Thoracic aorta (tissue), 2 donors: ENCODE measurements at regions not wholly inside any gene's neighbourhood (a gene's known extent, or its start where the extent isn't known, plus 50 kb on each side); places are given as distances from the start of the nearest gene placed in this dataset.

Experiments
- ATAC-seq: fragments of 150-250 bp; one replicate; pipeline ENCODE4 v1.8.0; 2017; ENCODE audit warnings: low read depth; ENCODE audit not compliant: insufficient number of reproducible peaks, low FRiP score
- DNase-seq: peaks from one replicate; pipeline ENCODE4 v3.0.0-alpha.2; 2020; ENCODE audit warnings: low spot score
- H3K27ac ChIP-seq, 2 donors: fragments of 200-600 bp; sonication (generic); 1 replicate in 1 of 2; 2 replicates in 1 of 2; pipeline ENCODE4 v1.5.1; 2016; ENCODE audit warnings: mild to moderate bottlenecking in 2 of 2, moderate library complexity in 2 of 2
- H3K27me3 ChIP-seq: fragments of 200-600 bp; sonication (generic); replicated peaks from 2 replicates; pipeline ENCODE4 v1.6.0; 2016; ENCODE audit warnings: mild to moderate bottlenecking; ENCODE audit not compliant: insufficient read depth
- H3K36me3 ChIP-seq: fragments of 200-600 bp; sonication (generic); one replicate; pipeline ENCODE4 v1.5.1; 2016
- H3K4me1 ChIP-seq, 2 donors: fragments of 200-600 bp; sonication (generic); 1 replicate in 1 of 2; 2 replicates in 1 of 2; pipeline versions ENCODE4 v1.5.1 to v1.6.0; 2016; ENCODE audit warnings: low read depth in 2 of 2, mild to moderate bottlenecking in 1 of 2; ENCODE audit not compliant: control insufficient read depth in 1 of 2
- H3K4me3 ChIP-seq: fragments of 200-600 bp; sonication (generic); 2 replicates; pipeline ENCODE4 v1.5.1; 2016; ENCODE audit warnings: mild to moderate bottlenecking
- H3K9me3 ChIP-seq: fragments of 200-600 bp; sonication (generic); 2 replicates; pipeline ENCODE4 v1.5.1; 2016
- TF ChIP-seq, protein P1 (sequence below): fragments of 200-600 bp; sonication (generic); IDR thresholded peaks from one replicate; pipeline ENCODE4 v1.5.1; 2019; ENCODE audit warnings: antibody characterized with exemption

DNA sequence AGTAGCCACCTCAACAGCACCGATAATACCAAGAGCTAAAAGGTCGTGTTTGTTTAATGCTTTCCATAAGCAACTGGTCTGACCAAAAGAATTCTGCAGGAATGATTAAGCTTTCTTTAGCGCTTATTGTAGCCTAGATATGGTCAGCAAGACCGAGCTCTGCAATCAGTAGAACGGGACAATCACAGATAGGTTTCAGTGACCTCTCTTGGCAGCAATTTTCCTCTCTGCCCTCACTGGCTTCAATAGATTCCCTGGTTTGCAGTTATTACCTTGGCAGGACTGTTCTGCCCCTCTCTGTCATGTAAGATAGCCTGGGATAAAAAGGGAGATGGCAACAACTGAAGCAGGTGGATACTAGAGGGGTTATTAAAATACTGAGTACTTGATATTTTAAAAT lies 337.1 kb upstream of the NECTIN3 start:
- no peaks in the 10 kb centered on the region for H3K27me3 ChIP-seq
- TF ChIP-seq, protein P1, sequence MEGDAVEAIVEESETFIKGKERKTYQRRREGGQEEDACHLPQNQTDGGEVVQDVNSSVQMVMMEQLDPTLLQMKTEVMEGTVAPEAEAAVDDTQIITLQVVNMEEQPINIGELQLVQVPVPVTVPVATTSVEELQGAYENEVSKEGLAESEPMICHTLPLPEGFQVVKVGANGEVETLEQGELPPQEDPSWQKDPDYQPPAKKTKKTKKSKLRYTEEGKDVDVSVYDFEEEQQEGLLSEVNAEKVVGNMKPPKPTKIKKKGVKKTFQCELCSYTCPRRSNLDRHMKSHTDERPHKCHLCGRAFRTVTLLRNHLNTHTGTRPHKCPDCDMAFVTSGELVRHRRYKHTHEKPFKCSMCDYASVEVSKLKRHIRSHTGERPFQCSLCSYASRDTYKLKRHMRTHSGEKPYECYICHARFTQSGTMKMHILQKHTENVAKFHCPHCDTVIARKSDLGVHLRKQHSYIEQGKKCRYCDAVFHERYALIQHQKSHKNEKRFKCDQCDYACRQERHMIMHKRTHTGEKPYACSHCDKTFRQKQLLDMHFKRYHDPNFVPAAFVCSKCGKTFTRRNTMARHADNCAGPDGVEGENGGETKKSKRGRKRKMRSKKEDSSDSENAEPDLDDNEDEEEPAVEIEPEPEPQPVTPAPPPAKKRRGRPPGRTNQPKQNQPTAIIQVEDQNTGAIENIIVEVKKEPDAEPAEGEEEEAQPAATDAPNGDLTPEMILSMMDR: no peak
- no peak for ATAC-seq
- H3K4me3 ChIP-seq: no peak overlapping the region
- no peak for DNase-seq
- no peaks in the 10 kb centered on the region for H3K9me3 ChIP-seq
- H3K4me1 ChIP-seq: no peaks in the 10 kb centered on the region
- no peaks in the 10 kb centered on the region for H3K36me3 ChIP-seq
- H3K27ac ChIP-seq: no peak overlapping the region

DNA sequence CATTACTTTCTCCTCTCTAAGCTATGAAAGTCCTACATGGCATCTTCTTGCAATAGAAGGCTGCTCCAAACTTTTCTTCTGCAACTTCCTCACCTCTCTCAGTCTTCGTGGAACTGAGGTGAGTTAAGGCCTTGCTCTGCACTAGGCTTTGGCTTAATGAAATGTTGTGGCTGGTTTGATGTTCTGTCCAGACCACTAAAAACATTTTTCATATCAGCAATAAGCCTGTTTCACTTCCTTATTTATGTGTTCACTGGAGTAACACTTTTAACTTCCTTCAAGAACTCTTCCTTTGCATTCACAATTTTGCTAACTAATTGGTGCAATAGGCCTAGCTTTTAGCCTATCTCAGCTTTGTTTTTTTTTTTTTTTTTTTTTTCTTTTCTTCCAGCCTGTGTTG lies 335.3 kb upstream of the NECTIN3 start:
- ATAC-seq (no peak), DNase-seq (no peak)
- H3K4me3 ChIP-seq: no peak overlapping the region
- no peaks in the 10 kb centered on the region for H3K36me3 ChIP-seq
- no peaks in the 10 kb centered on the region for H3K27me3 ChIP-seq
- no peaks in the 10 kb centered on the region for H3K4me1 ChIP-seq
- no peaks in the 10 kb centered on the region for H3K9me3 ChIP-seq
- H3K27ac ChIP-seq: no peak overlapping the region
- TF ChIP-seq, protein P1: no peak

DNA sequence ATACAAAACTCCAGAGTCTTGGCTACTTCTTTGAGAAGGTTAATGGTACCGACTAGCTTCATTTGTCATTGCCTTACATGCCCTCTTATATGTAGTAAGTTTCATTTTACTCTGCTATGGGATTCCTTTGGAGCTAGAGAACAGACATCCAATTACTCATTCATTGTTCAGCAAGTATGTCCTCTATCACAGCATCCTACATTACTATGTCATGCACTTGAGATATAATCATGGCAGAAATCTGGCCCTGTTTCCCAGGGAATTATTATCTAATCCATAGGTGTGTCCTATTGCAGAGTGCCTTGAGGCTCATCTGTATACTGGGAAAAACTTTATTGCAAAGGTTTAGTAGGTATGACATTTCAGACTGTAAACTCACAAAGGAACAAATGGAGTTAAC lies 333.1 kb upstream of the NECTIN3 start:
- DNase-seq (no peak), ATAC-seq (no peak)
- Histone ChIP-seq H3K27me3 (no peaks in the 10 kb centered on the region), H3K9me3 (no peaks in the 10 kb centered on the region), H3K4me3 (no peak overlapping the region), H3K4me1 (no peaks in the 10 kb centered on the region), H3K36me3 (no peaks in the 10 kb centered on the region), H3K27ac (no peak overlapping the region)
- TF ChIP-seq, protein P1: no peak

DNA sequence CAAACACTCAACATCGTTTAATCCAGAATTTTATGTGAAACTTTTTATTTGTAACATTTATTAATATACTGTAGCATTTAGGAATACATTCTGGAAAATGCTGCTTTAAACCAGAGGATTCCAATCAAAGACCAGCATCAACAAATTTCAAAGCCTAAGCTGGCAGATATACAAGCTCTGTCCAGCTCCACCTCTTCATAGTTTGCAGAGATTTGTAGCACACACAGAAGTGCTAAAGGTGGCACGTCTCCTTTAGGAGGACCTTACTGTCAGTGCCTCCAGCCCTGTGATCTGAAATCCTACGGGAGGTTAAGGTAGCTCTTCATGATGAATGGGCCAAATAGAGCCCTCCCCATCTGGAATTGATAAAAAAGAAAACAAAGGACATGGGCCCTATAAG lies 329.7 kb upstream of the NECTIN3 start:
- Histone ChIP-seq H3K9me3 (no peaks in the 10 kb centered on the region), H3K27ac (no peak overlapping the region), H3K36me3 (no peaks in the 10 kb centered on the region), H3K27me3 (no peaks in the 10 kb centered on the region), H3K4me3 (no peak overlapping the region), H3K4me1 (no peaks in the 10 kb centered on the region)
- TF ChIP-seq, protein P1: no peak
- DNase-seq: no peak
- no peak for ATAC-seq

DNA sequence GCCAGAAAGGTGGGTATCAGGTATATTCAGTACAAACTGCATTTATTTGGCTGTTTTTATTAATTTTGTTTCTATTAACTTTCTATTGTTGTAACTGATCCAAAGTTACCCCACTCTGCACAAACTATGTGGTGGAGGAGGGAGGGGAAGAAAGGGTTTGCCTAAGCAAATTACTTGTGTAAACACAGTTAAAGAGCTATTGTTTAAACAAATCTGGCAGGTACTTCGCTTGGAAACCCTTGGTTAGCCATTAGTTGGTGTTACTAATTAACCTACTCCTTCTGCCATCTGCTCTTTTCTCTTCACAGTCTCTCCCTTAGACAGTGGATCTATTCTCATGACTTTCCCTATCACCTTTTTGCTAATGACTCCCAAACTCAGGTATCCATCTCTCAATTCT lies 328.4 kb upstream of the NECTIN3 start:
- H3K4me3 ChIP-seq: no peak overlapping the region
- DNase-seq (no peak), ATAC-seq (no peak)
- H3K27me3 ChIP-seq: no peaks in the 10 kb centered on the region
- H3K9me3 ChIP-seq: no peaks in the 10 kb centered on the region
- no peaks in the 10 kb centered on the region for H3K36me3 ChIP-seq
- TF ChIP-seq, protein P1: no peak
- no peak overlapping the region for H3K27ac ChIP-seq
- H3K4me1 ChIP-seq: no peaks in the 10 kb centered on the region
